Astrocyte of the cerebellum (primary cell): ENCODE measurements at regions not wholly inside any gene's neighbourhood (a gene's known extent, or its start where the extent isn't known, plus 50 kb on each side); places are given as distances from the start of the nearest gene placed in this dataset.

Experiments
- DNase-seq: peaks from one replicate; pipeline ENCODE4 v3.0.0-alpha.2; 2011; ENCODE audit warnings: low read depth
- H3K4me3 ChIP-seq: 2 replicates; pipeline ENCODE4 v1.5.1; 2011; ENCODE audit warnings: mild to moderate bottlenecking, low read depth, low read length, moderate library complexity
- in situ Hi-C: cut with HindIII; loops from 2 replicates; pipeline ENCODE4 v1.10.0; 2017; ENCODE audit warnings: low sequenced_read_pairs
- TF ChIP-seq, protein P1 (sequence below): IDR thresholded peaks from 2 replicates; pipeline ENCODE4 v1.5.1; 2012; ENCODE audit warnings: low read length, low read depth, moderate library complexity, mild to moderate bottlenecking; ENCODE audit errors: missing control alignments

DNA sequence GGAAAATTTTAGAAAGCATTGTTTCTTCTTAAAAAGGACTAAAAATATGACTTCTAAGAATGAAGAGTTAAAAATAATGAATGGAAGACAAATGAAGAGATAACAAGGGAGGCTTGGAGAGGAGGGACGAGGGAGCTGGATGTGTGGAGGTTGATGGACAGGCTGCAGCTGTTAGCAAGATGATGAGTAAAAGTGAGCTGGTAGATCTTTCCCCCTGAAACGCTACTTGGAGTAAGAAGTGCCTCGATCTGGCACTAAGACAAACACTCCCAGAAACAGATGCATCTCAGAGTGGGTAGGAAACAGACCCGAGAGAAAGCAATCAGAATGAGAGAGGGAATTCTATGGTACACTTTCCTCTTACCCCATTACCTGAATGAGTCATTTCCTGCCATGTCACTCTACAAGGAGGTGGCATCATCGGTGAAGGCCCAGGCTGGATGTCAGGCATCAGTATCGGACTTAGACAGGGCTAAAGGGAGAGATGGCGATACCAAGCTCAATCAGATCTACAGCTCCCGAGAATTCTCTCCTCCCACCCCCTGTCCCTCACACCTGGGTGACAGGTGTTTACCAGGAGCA lies 154.1 kb upstream of the BMP2 start:
- DNase-seq, result no peak
- TF ChIP-seq, protein P1, sequence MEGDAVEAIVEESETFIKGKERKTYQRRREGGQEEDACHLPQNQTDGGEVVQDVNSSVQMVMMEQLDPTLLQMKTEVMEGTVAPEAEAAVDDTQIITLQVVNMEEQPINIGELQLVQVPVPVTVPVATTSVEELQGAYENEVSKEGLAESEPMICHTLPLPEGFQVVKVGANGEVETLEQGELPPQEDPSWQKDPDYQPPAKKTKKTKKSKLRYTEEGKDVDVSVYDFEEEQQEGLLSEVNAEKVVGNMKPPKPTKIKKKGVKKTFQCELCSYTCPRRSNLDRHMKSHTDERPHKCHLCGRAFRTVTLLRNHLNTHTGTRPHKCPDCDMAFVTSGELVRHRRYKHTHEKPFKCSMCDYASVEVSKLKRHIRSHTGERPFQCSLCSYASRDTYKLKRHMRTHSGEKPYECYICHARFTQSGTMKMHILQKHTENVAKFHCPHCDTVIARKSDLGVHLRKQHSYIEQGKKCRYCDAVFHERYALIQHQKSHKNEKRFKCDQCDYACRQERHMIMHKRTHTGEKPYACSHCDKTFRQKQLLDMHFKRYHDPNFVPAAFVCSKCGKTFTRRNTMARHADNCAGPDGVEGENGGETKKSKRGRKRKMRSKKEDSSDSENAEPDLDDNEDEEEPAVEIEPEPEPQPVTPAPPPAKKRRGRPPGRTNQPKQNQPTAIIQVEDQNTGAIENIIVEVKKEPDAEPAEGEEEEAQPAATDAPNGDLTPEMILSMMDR, result no peak
- no peak overlapping the region for H3K4me3 ChIP-seq
- in situ Hi-C loops, result no loop called here

DNA sequence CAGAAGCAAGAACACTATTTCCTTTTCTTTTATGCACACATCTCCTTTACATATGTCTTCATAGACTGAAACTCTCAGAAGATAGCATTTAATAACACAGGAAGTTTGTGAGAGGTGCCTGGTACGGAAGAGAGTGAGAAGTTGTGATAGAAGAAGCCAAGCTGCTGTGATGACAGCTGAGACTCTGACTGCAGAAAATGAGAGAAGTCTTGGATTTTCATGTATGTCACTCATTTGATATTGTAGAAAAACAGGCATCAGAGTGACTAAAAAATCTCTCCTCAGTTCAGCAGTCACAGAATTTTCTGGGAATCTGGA lies 154.9 kb upstream of the BMP2 start:
- in situ Hi-C loops, result no loop called here
- no peak for DNase-seq
- TF ChIP-seq, protein P1, result no peak
- no peak overlapping the region for H3K4me3 ChIP-seq

DNA sequence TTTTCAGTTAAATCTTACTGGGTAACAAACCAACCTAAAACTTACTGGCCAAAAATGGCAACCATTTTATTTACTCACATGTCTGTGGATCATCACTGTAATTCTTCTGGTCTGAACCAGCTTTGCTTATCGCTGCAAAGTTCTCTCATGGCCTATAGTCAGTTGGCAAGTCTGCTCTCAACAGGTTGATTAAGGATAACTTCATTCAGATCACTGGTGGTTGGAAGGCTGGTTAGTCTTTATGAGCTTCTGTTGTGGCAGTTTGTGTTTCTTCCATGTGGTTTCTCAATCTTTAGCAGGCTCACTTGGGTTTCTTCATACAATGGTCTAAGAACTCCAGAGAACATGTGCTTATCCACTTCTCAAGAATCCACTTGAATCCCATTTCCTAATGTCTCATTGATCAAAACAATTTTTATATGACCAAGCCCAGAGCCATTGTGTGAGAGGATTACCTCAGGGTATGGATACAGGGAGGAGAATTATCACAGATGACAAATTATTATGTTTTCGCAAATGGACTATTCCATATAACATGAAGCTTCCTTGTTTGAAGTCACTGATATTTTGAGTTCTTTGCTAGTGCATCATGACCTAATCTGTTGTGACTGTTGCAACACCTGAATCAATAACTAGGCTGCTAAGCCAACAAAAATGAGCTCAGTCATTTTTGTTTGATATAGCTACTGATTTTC lies 155.4 kb upstream of the BMP2 start:
- in situ Hi-C loops, result no loop called here
- TF ChIP-seq, protein P1, result no peak
- DNase-seq, result no peak

DNA sequence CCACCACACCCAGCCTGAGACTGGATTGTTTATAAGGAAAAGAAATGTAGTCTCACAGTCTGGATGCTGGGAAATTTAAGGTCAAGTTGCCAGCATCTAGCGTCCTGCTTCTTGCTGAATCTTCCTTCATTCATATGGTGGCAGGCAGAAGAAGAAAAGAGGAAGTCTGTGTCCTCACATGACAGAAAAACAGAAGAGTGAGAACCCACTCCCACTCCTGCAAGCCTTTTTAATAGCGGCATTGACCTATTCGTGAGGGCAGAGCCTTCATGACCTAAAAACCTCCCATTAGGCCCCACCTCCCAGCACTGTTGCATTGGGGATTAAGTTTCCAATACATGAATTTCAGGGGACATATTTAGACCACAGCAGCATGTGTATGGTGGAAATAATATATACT lies 160.8 kb upstream of the BMP2 start:
- in situ Hi-C loops, result no loop called here
- TF ChIP-seq, protein P1, result no peak
- no peak for DNase-seq
- no peak overlapping the region for H3K4me3 ChIP-seq

More for the DNA sequence above, 155.4 kb upstream of the BMP2 start:
- no peak overlapping the region for H3K4me3 ChIP-seq

DNA sequence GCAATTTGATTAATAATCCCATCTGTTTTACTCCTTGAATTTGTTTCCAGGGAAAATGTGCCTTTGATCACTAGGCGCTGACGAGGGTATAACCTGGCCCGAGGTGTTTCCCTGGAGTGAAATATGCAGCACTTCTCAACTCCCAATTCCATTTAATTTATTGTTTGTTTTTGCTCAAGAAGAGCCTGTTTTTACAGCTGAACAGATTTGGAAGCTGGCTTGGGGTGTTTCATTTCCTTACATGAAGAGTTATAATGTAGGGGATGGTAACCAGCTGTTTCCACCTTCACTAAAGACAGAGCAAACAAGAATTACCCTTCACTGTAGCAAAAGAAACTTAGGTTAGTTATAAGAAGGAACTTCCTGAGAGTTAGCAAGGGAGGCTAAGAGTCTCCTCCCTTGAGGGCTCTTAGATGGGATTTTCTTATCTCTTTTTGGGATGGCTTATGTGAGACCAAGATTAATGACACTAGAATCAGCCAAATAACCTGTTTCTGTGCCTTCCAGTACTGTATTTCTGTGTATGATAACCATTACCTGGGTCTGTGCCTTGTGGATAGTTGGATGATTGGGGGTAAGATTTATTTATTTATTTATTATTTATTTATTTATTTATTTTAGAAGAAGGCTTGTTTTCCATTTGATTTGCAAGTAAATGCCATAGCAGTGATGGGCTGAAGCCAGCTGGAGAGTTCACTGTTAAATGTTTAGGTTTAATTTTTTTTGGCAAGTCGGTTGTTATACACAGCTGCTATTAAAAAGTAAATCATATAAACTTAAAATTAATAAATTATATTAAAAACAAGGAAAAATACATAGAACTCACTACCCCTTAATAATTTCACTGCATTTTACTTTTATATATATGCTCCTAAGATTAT lies 162.2 kb upstream of the BMP2 start:
- no peak overlapping the region for H3K4me3 ChIP-seq
- TF ChIP-seq, protein P1, result no peak
- in situ Hi-C loops, result no loop called here
- DNase-seq, result no peak

DNA sequence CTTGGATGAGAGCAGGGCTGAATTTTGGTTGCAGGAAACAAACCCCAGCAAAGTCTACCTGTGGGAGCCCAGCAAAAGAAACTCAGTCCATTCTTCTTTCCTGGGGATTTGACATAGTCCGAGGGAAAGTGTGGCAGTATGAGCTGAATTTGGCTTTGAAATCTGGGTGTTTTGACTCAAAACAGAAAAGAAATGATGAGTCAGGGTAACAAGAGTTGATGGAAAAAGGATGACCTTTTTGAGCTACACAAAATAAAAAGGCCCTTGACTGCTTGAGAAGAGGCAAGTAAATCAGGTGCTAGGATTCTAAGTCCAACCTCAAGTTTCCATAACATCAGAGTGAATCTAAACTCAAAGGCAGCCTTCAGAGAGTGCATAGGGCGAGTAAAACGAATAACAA lies 163.3 kb upstream of the BMP2 start:
- no peak overlapping the region for H3K4me3 ChIP-seq
- TF ChIP-seq, protein P1, result no peak
- DNase-seq, result no peak
- in situ Hi-C loops, result no loop called here
